ENCODE measurements at regions not wholly inside any gene's neighbourhood (a gene's known extent, or its start where the extent isn't known, plus 50 kb on each side); places are given as distances from the start of the nearest gene placed in this dataset.
A peak's percentile ranks its signal among the peaks of the same experiment; 100 is the strongest.

DNA sequence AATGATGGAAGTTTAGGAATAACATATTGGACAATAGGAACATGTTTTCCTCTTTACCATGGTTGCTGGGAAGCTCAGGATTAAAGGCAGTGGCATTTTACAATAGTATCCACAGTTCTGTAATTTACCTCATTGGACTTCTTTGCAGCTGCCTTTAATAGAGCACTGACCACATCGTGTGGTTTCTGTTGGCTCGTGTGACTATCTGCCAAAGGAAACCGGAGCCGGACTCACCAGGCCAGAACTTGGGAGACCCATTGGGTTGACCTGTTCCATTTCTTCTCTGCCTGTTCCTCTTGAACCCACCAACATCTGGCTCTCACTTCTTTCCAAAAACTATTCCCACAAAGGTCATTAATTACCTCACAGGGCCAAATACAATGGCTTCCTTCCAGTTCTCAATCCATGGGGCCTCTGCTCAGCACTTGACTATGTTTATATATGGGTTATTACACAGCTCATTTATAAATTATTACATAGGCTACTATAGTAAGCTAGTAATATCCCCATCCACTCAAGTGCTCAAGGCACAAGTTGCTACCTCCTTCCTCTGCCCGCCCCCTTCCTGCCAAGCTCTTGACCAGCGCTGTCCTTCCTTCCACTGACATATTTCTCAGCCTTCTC, 121.5 kb upstream of the VASH1 start:
- Histone ChIP-seq H3K4me3 (no peak overlapping the region), H3K27ac (no peak overlapping the region), H3K36me3 (no peaks in the 10 kb centered on the region), H3K4me1 (no peaks in the 10 kb centered on the region), H3K9me3 (peaks cover 0 to 3% of the 10 kb centered on the region in 2 donors), H3K27me3 (no peaks in the 10 kb centered on the region)
- DNase-seq = no peak
- TF ChIP-seq, protein P1, sequence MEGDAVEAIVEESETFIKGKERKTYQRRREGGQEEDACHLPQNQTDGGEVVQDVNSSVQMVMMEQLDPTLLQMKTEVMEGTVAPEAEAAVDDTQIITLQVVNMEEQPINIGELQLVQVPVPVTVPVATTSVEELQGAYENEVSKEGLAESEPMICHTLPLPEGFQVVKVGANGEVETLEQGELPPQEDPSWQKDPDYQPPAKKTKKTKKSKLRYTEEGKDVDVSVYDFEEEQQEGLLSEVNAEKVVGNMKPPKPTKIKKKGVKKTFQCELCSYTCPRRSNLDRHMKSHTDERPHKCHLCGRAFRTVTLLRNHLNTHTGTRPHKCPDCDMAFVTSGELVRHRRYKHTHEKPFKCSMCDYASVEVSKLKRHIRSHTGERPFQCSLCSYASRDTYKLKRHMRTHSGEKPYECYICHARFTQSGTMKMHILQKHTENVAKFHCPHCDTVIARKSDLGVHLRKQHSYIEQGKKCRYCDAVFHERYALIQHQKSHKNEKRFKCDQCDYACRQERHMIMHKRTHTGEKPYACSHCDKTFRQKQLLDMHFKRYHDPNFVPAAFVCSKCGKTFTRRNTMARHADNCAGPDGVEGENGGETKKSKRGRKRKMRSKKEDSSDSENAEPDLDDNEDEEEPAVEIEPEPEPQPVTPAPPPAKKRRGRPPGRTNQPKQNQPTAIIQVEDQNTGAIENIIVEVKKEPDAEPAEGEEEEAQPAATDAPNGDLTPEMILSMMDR (IDR thresholded peaks at IDR 0.05) = no peak
- ATAC-seq = no peak
- intact Hi-C loops (cut with DNase I) = no loop called here

DNA sequence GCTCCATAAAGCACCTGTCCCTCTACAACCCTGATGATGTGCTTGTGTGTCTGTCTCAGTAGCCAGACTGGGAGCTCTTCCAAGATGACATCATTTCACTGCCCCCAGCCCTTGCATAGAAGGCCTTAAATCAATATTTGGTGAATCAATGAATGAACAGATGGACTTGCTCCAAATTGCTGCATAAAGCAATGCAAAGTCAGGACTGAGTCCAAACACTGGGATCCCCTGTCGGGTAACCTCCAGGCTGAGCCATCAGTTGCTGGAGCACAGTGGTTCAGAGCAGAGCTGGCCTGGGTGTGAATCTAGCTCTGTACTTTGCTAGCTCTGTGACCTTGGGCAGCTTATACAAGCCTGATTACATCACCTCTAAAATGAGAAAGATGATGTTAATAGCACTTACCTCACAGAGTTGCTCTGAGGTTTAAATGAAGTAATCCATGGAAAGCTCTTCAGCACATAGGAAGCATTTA, 120.3 kb upstream of the VASH1 start:
- Histone ChIP-seq H3K27ac (no peak overlapping the region), H3K4me1 (no peaks in the 10 kb centered on the region), H3K9me3 (peaks cover 0 to 3% of the 10 kb centered on the region in 2 donors), H3K27me3 (no peaks in the 10 kb centered on the region), H3K36me3 (no peaks in the 10 kb centered on the region), H3K4me3 (no peak overlapping the region)
- ATAC-seq = no peak
- intact Hi-C loops (cut with DNase I) = no loop called here
- no peak for DNase-seq
- TF ChIP-seq, protein P1 (IDR thresholded peaks at IDR 0.05) = no peak

DNA sequence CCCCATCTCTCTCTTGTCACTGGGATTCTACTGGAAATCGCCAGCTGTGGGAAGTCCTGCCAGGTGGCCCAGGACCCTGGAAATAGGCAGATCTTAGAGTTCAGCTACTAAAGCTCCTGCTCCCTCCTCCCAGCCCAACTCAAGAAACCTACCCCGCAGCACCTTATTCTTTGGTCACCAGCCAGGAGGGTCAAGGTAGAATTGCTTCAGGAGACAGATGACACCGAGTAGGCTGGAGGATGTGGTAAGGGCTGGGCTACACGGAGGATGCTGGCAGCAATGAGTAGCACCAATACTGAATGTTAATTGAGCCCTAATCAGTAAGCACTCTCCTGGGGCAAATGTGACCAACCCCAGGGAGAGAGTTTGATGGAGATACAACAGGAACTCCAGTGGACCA, 119.7 kb upstream of the VASH1 start:
- H3K4me3 ChIP-seq = no peak overlapping the region
- ATAC-seq = no peak

DNA sequence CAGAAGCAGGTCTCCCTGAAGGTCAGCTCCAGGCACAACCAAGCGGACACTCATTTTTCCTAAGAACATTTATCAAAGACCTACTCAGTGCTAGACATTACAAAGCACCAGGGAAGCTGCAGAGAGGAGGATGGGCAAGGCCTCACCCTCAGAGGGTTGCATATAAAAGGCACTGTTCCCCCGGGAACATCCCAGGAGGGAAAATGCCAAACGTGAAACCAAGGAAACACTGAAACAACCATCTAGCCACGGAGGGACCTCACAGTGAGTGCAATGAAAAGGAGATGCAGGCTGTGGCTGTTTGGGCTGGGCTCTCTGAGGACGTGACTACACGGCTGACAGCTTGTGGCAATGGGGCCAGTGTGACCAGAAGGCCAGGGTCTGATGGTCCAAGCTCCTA, 117.4 kb upstream of the VASH1 start:
- Histone ChIP-seq H3K4me1 (no peaks in the 10 kb centered on the region), H3K36me3 (no peaks in the 10 kb centered on the region), H3K9me3 (no peaks in the 10 kb centered on the region), H3K4me3 (no peak overlapping the region), H3K27ac (no peak overlapping the region), H3K27me3 (no peaks in the 10 kb centered on the region)
- TF ChIP-seq, protein P1 (IDR thresholded peaks at IDR 0.05) = no peak
- DNase-seq (no peak), ATAC-seq (no peak)
- intact Hi-C loops (cut with DNase I) = no loop called here

More for the DNA sequence above, 119.7 kb upstream of the VASH1 start:
- TF ChIP-seq, protein P1 (IDR thresholded peaks at IDR 0.05) = no peak
- intact Hi-C loops (cut with DNase I) = no loop called here
- Histone ChIP-seq H3K27ac (no peak overlapping the region), H3K27me3 (no peaks in the 10 kb centered on the region), H3K36me3 (no peaks in the 10 kb centered on the region), H3K4me1 (no peaks in the 10 kb centered on the region), H3K9me3 (peaks cover 0 to 3% of the 10 kb centered on the region in 2 donors)
- no peak for DNase-seq

DNA sequence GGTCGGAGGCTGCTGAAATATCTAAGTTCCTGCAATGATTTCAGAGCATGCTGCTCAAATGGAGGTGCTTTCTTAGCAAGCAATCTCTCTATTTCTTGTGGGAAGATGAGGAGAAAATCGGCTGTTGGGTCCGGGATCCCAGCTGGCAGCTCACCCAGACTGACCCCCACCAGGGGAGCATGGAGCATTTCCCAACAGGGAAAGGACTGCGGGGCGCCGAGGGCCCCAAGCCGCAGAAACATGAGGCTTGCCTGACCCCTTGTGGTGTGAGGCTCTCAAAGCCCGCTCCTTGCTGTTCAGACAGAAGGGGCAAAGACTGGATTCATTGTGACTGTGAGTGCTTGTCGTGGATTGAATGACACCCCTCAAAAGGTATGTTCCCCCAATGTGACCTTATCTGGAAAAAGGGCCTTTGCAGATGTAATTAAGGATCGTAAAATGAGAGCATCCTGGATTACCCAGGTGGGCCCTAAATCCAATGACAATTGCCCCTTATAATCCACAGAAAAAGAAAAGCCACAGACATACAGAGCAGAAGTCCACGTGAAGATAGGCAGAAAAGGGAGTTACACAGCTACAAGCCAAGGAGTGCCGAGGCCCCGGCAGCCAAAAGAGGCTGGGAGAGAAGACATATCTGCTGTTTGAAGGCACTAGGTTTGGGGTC, 116.3 kb upstream of the VASH1 start:
- TF ChIP-seq, protein P1 (IDR thresholded peaks at IDR 0.05) = peak; percentile 9 to 19
- ATAC-seq (peak; percentile 74), DNase-seq (peak in 3 of 4 donors; percentile 33 to 82 (median 62))
- Histone ChIP-seq H3K9me3 (no peaks in the 10 kb centered on the region), H3K27me3 (no peaks in the 10 kb centered on the region), H3K36me3 (no peaks in the 10 kb centered on the region), H3K27ac (no peak overlapping the region), H3K4me3 (no peak overlapping the region), H3K4me1 (no peaks in the 10 kb centered on the region)
- intact Hi-C loops (cut with DNase I) = no loop called here

Data from left lung (tissue), 4 donors.